Fibroblast of the aortic adventitia (primary cell): ENCODE measurements at regions not wholly inside any gene's neighbourhood (a gene's known extent, or its start where the extent isn't known, plus 50 kb on each side); places are given as distances from the start of the nearest gene placed in this dataset.
"Not testable (repeated sequence)": the region's sequence is repeated elsewhere in the genome, so short reads cannot be mapped to it uniquely, and the experiment has no call there.

Experiments
- DNase-seq: peaks from one replicate; pipeline ENCODE4 v3.0.0-alpha.2; 2010; ENCODE audit warnings: low read depth
- H3K4me3 ChIP-seq: 2 replicates; pipeline ENCODE4 v1.5.1; 2011; ENCODE audit warnings: low read depth, mild to moderate bottlenecking, control low read depth, low read length, moderate library complexity
- TF ChIP-seq, protein P1 (sequence below): IDR thresholded peaks from 2 replicates; pipeline ENCODE4 v1.5.1; 2011; ENCODE audit warnings: mild to moderate bottlenecking, low read length, control low read depth, inconsistent platforms; ENCODE audit not compliant: insufficient read depth

DNA sequence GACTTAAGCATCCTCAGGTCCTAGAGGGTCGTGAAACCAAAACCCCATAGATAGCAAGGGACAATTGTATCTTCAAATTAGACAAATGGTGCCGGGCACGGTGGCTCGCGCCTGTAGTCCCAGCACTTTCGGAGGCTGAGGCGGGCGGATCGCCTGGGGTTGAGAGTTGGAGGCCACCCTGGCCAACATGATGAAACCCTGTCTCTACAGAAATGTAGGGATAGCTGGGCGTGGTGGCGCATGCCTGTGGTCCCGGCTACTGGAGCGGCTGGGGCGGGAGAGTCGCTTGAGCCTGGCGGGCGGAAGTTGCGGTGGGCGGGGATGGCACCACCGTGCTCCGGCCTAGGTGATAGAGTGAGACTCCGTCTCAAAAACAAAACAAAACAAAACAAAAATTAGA, 780.6 kb downstream of the BRINP3 start:
- TF ChIP-seq, protein P1, sequence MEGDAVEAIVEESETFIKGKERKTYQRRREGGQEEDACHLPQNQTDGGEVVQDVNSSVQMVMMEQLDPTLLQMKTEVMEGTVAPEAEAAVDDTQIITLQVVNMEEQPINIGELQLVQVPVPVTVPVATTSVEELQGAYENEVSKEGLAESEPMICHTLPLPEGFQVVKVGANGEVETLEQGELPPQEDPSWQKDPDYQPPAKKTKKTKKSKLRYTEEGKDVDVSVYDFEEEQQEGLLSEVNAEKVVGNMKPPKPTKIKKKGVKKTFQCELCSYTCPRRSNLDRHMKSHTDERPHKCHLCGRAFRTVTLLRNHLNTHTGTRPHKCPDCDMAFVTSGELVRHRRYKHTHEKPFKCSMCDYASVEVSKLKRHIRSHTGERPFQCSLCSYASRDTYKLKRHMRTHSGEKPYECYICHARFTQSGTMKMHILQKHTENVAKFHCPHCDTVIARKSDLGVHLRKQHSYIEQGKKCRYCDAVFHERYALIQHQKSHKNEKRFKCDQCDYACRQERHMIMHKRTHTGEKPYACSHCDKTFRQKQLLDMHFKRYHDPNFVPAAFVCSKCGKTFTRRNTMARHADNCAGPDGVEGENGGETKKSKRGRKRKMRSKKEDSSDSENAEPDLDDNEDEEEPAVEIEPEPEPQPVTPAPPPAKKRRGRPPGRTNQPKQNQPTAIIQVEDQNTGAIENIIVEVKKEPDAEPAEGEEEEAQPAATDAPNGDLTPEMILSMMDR, result no peak
- DNase-seq, result no peak
- H3K4me3 ChIP-seq, result no peak overlapping the region

DNA sequence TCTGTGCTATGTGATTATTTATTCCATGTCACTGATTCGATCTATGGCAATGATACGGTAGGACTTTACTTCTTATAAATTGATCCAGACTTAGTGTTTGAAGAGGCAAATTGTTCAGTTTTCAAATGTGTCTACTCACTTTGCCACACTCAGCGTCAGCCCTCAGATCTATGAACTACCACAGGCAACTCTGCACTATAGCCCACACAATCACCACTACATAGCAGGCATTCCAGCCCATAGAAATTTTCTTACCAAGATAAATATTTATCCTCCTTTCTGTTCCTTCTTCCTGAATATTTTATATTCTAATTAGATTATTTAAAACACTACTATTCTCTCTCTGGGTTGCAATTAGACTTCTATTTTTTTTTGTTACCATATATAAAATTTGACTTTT, 776.1 kb downstream of the BRINP3 start:
- H3K4me3 ChIP-seq, result no peak overlapping the region
- DNase-seq, result no peak
- TF ChIP-seq, protein P1, result no peak

- TF ChIP-seq, protein P1, result no peak
- H3K4me3 ChIP-seq, result no peak overlapping the region
- no peak for DNase-seq
Measured at GRCh38 chr1:189706594-189706993, 771.1 kb downstream of the BRINP3 start.

DNA sequence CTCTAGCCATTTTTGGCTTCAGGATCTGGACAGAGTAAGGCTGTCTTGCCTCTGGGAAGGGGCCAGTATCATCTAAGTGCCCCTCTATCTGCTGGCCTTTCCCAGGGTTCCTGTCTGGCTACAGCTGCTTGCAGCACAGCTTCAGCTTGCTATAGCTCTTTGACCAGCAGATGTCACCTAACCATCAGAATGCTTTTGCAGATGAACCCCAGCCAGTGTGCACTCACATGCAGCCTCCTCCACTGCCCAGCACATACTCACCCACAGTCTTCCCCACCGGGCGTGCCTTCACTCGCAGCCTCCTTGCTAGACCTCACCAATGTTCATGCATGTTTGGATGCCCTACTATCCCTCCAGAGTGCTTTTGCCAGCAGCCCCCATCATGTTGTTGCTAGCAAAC, 769.0 kb downstream of the BRINP3 start:
- H3K4me3 ChIP-seq, result no peak overlapping the region
- TF ChIP-seq, protein P1, result no peak
- peak; percentile 3 for DNase-seq

GRCh38 chr1:189718147-189718795, 759.4 kb downstream of the BRINP3 start:
- not testable (repeated sequence) for DNase-seq

DNA sequence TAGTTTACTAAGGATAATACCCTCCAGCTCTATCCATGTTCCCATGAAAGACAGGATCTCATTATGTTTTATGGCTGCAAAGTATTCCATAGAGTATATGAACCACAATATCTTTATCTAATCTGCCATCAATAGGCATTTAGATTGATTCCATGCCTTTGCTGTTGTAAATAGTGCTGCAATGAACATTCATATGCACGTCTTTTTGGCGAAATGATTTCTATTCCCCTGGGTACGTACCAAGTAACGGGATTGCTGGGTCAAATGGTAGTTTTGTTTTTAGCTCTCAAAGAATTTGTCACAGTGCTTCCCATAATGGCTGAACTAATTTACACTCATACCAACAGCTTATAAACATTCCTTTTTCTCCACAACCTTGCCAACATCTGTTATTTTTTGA, 750.9 kb downstream of the BRINP3 start:
- DNase-seq, result no peak

More at GRCh38 chr1:189718147-189718795, 759.4 kb downstream of the BRINP3 start:
- not testable (repeated sequence) for H3K4me3 ChIP-seq

DNA sequence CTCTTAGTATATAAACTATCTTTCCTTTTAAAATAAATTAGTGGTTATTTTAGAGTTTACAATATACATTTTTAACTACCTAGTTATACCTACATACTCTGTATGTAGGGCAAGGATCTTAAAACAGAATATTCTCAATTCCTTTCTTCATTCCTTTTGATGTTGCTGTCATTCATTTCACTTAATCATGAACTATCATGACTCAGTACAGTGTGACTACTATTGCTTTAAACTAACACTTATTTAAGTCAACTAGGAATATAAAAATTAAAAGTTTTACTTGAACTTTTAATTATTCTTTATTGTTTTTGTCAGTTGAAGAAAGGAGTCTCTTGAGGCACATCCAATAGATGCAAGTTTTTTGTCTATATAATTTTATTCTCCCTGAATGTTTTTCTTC, 726.4 kb downstream of the BRINP3 start:
- no peak overlapping the region for H3K4me3 ChIP-seq
- no peak for DNase-seq
- TF ChIP-seq, protein P1, result no peak

More for the DNA sequence above, 750.9 kb downstream of the BRINP3 start:
- TF ChIP-seq, protein P1, result no peak
- H3K4me3 ChIP-seq, result no peak overlapping the region
